ENCODE measurements at regions not wholly inside any gene's neighbourhood (a gene's known extent, or its start where the extent isn't known, plus 50 kb on each side); places are given as distances from the start of the nearest gene placed in this dataset.
"Not testable (repeated sequence)": the region's sequence is repeated elsewhere in the genome, so short reads cannot be mapped to it uniquely, and the experiment has no call there.

- ATAC-seq, result no peak
- Mint-ChIP-seq H3K27ac (no peak overlapping the region), H3K27me3 (no peaks in the 10 kb centered on the region), H3K36me3 (ENCODE audit: low read depth) (no peaks in the 10 kb centered on the region), H3K4me1 (peaks cover 2% of the 10 kb centered on the region), H3K4me3 (no peak overlapping the region)
- DNase-seq, result no peak
- H3K9me3 ChIP-seq (ENCODE audit: control insufficient read depth, low read length, poor library complexity, severe bottlenecking), result no peaks in the 10 kb centered on the region
Measured at GRCh38 chr19:14328406-14328805, 52.8 kb upstream of the ADGRE5 start.

GRCh38 chr19:14327061-14327460 lies 54.2 kb upstream of the ADGRE5 start:
- not testable (repeated sequence) for ATAC-seq; H3K36me3 Mint-ChIP-seq (ENCODE audit: low read depth)

DNA sequence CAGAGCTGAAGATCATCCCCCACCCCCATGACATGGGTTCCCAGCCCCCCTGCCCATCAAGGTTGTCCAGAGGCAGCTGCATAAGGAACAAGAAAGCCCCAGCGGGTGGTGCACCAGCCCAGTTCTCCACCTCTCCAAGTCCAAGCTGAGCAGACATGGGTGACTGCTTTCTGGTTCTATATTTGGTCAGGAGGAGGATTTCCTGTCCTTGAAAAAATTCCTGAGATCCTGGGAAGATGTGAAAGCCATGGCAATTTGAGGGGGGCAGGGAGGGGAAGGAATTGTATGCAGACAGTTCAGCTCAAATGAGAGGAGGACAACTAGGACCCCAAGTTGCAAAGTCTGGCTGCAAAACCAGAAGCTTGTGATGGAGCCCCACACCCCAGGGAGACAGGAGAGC lies 55.4 kb upstream of the ADGRE5 start:
- H3K36me3 Mint-ChIP-seq (ENCODE audit: low read depth), result no peaks in the 10 kb centered on the region
- H3K4me3 Mint-ChIP-seq, result no peak overlapping the region
- no peak for DNase-seq
- no peak overlapping the region for H3K27ac Mint-ChIP-seq
- no peak for ATAC-seq
- no peaks in the 10 kb centered on the region for H3K27me3 Mint-ChIP-seq
- H3K9me3 ChIP-seq (ENCODE audit: control insufficient read depth, low read length, poor library complexity, severe bottlenecking), result no peaks in the 10 kb centered on the region
- H3K4me1 Mint-ChIP-seq, result no peaks in the 10 kb centered on the region

More at GRCh38 chr19:14327061-14327460, 54.2 kb upstream of the ADGRE5 start:
- not testable (repeated sequence) for H3K9me3 ChIP-seq (ENCODE audit: control insufficient read depth, low read length, poor library complexity, severe bottlenecking); H3K4me1 Mint-ChIP-seq; H3K4me3 Mint-ChIP-seq; DNase-seq; H3K27me3 Mint-ChIP-seq; H3K27ac Mint-ChIP-seq

DNA sequence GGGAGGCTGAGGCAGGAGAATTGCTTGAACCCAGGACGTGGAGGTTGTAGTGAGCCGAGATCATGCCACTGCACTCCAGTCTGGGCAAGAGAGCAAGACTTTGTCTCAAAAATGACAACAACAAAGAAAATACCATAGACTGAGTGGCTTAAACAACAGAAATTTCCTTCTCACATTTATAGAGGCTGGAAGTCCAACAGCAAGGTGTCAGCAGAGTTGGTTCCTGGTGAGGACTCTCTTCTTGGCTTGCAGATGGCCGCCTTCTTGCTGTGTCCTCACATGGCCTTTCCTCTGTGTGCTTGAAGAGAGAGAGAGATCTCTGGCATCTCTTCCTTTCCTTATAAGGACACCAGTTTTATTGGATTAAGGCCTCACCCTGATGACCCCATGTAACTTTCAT lies 56.1 kb upstream of the ADGRE5 start:
- Mint-ChIP-seq H3K4me3 (no peak overlapping the region), H3K27ac (no peak overlapping the region), H3K36me3 (ENCODE audit: low read depth) (no peaks in the 10 kb centered on the region), H3K4me1 (peaks cover 1% of the 10 kb centered on the region), H3K27me3 (no peaks in the 10 kb centered on the region)
- ATAC-seq, result no peak
- H3K9me3 ChIP-seq (ENCODE audit: control insufficient read depth, low read length, poor library complexity, severe bottlenecking), result no peaks in the 10 kb centered on the region
- DNase-seq, result no peak

DNA sequence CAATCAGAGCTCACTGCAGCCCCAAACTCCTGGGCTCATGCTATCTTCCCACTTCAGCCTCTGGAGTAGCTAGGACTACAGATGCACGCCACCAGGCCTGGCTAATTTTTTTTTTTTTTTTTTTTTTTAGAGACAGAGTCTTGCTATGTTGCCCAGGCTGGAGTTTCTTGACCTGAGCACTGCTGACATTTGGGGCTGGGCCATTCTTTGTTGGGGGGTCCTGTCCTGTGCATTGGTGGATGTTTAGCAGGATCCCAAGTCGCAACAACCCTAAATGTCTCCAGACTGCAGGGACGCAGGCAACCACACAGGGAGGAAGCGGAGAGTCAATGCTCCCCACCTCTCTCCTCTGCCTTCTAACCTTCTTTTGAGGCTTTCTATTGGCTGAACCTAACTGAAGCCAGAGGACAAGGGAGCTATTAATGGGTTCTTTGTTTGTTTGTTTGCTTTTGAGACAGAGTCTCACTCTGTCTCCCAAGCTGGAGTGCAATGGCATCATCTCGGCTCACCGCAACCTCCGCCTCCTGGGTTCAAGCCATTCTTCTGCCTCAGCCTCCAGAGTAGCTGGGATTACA lies 58.3 kb upstream of the ADGRE5 start:
- no peak overlapping the region for H3K27ac Mint-ChIP-seq
- ATAC-seq (no peak), DNase-seq (no peak)
- no peaks in the 10 kb centered on the region for H3K27me3 Mint-ChIP-seq
- H3K4me3 Mint-ChIP-seq, result no peak overlapping the region
- no peaks in the 10 kb centered on the region for H3K36me3 Mint-ChIP-seq (ENCODE audit: low read depth)
- H3K9me3 ChIP-seq (ENCODE audit: control insufficient read depth, low read length, poor library complexity, severe bottlenecking), result no peaks in the 10 kb centered on the region
- H3K4me1 Mint-ChIP-seq, result peaks cover 3% of the 10 kb centered on the region

- H3K4me1 Mint-ChIP-seq, result peaks cover 3% of the 10 kb centered on the region
- no peak overlapping the region for H3K4me3 Mint-ChIP-seq
- no peak overlapping the region for H3K27ac Mint-ChIP-seq
- no peaks in the 10 kb centered on the region for H3K36me3 Mint-ChIP-seq (ENCODE audit: low read depth)
- DNase-seq (no peak), ATAC-seq (no peak)
- no peaks in the 10 kb centered on the region for H3K27me3 Mint-ChIP-seq
- no peaks in the 10 kb centered on the region for H3K9me3 ChIP-seq (ENCODE audit: control insufficient read depth, low read length, poor library complexity, severe bottlenecking)
Measured at GRCh38 chr19:14320253-14320652, 61.0 kb upstream of the ADGRE5 start.

DNA sequence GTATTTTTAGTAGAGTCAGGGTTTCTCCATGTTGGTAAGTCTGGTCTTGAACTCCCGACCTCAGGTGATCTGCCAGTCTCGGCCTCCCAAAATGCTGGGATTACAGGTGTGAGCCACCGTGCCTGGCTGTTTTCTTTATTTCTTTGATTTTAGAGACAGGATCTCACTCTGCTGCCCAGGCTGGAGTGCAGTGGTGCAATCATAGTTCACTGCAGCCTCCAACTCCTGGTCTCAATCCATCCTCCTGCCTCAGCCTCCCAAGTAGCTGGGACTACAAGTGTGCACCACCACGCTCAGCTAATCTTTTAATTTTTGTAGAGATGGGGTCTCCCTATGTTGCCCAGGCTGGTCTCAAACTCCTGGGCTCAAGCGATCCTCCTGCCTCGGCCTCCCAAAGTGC lies 61.5 kb upstream of the ADGRE5 start:
- H3K27me3 Mint-ChIP-seq; H3K4me1 Mint-ChIP-seq; DNase-seq; H3K4me3 Mint-ChIP-seq; ATAC-seq; H3K36me3 Mint-ChIP-seq (ENCODE audit: low read depth); H3K27ac Mint-ChIP-seq; H3K9me3 ChIP-seq (ENCODE audit: control insufficient read depth, low read length, poor library complexity, severe bottlenecking): not testable (repeated sequence)

- no peaks in the 10 kb centered on the region for H3K27me3 Mint-ChIP-seq
- no peak for ATAC-seq
- no peaks in the 10 kb centered on the region for H3K9me3 ChIP-seq (ENCODE audit: control insufficient read depth, low read length, poor library complexity, severe bottlenecking)
- H3K4me3 Mint-ChIP-seq, result no peak overlapping the region
- DNase-seq, result no peak
- H3K27ac Mint-ChIP-seq, result no peak overlapping the region
- H3K36me3 Mint-ChIP-seq (ENCODE audit: low read depth), result peaks cover 2% of the 10 kb centered on the region
- peaks cover 3% of the 10 kb centered on the region for H3K4me1 Mint-ChIP-seq
Measured at GRCh38 chr19:14318873-14319272, 62.4 kb upstream of the ADGRE5 start.

DNA sequence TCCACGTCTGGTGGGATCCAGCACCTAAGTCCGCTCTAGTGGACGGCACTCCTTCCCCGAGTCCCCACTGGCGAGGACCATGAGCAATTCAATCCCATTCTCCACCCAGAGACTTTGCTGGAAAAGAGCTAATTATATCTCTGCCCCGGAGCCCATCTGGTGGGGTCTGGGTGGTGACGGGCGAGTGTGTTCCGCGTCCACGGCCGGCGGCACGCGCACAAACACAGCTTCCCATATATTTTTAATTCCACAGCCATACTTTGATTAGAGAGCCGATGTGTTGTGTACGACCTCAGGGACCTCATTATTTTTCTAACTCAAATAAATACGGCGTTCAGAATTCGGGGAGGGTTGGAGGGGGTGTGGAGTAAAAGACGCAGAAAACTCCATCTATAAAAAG lies 64.1 kb upstream of the ADGRE5 start:
- H3K27ac Mint-ChIP-seq, result no peak overlapping the region
- no peaks in the 10 kb centered on the region for H3K9me3 ChIP-seq (ENCODE audit: control insufficient read depth, low read length, poor library complexity, severe bottlenecking)
- ATAC-seq (no peak), DNase-seq (no peak)
- H3K4me1 Mint-ChIP-seq, result peaks cover 3% of the 10 kb centered on the region
- H3K27me3 Mint-ChIP-seq, result no peaks in the 10 kb centered on the region
- peaks cover 2% of the 10 kb centered on the region for H3K36me3 Mint-ChIP-seq (ENCODE audit: low read depth)
- no peak overlapping the region for H3K4me3 Mint-ChIP-seq

DNA sequence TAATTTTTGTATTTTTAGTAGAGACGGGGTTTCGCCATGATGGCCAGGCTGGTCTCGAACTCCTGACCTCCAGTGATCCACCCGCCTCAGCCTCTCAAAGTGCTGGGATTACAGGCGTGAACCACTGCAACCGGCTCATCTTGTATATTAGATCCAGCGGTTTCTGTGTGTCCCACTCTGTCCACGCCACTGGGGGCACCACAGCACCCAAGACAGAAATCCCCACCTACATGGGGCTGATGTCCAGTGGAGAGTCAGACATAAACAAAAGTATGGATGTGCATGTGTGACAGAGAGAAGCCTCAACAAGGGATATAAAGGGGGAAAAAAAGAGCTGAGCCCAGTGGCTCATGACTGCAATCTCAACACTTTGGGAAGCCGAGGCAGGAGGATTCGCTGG lies 65.8 kb upstream of the ADGRE5 start:
- Mint-ChIP-seq H3K4me3 (no peak overlapping the region), H3K27ac (no peak overlapping the region), H3K36me3 (ENCODE audit: low read depth) (peaks cover 2% of the 10 kb centered on the region), H3K27me3 (no peaks in the 10 kb centered on the region), H3K4me1 (peaks cover 3% of the 10 kb centered on the region)
- DNase-seq, result no peak
- ATAC-seq, result no peak
- H3K9me3 ChIP-seq (ENCODE audit: control insufficient read depth, low read length, poor library complexity, severe bottlenecking), result no peaks in the 10 kb centered on the region

DNA sequence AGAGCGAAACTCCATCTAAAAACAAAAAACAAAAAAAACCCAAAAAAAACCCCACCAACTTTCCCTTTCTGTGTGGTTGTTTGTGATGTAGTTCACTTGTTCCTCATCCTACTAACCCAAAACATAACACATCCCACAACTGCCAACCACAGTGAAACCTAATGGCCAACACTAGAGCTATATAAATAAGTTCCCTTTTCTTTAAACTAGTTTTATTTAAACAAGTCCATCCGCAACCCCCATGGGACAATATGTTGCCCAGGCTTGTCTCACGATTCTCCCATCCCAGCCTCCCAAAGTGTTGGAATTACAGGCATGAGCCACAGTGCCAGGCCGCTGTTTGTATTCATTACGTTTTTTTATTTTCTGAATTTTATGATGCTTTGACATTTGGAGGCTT lies 71.2 kb upstream of the ADGRE5 start:
- DNase-seq (no peak), ATAC-seq (no peak)
- no peaks in the 10 kb centered on the region for H3K9me3 ChIP-seq (ENCODE audit: control insufficient read depth, low read length, poor library complexity, severe bottlenecking)
- peaks cover 5% of the 10 kb centered on the region for H3K4me1 Mint-ChIP-seq
- H3K4me3 Mint-ChIP-seq, result no peak overlapping the region
- H3K27me3 Mint-ChIP-seq, result no peaks in the 10 kb centered on the region
- no peak overlapping the region for H3K27ac Mint-ChIP-seq
- H3K36me3 Mint-ChIP-seq (ENCODE audit: low read depth), result peaks cover 2% of the 10 kb centered on the region

- Mint-ChIP-seq H3K27me3 (no peaks in the 10 kb centered on the region), H3K4me3 (no peak overlapping the region), H3K36me3 (ENCODE audit: low read depth) (no peaks in the 10 kb centered on the region), H3K27ac (no peak overlapping the region), H3K4me1 (peaks cover 5% of the 10 kb centered on the region)
- ATAC-seq (no peak), DNase-seq (no peak)
- H3K9me3 ChIP-seq (ENCODE audit: control insufficient read depth, low read length, poor library complexity, severe bottlenecking), result no peaks in the 10 kb centered on the region
Measured at GRCh38 chr19:14305706-14306105, 75.5 kb upstream of the ADGRE5 start.

GRCh38 chr19:14301150-14301549 lies 80.1 kb upstream of the ADGRE5 start:
- no peak for ATAC-seq
- H3K27ac Mint-ChIP-seq, result no peak overlapping the region
- peaks cover 2% of the 10 kb centered on the region for H3K4me1 Mint-ChIP-seq
- H3K4me3 Mint-ChIP-seq, result no peak overlapping the region
- no peaks in the 10 kb centered on the region for H3K36me3 Mint-ChIP-seq (ENCODE audit: low read depth)
- no peaks in the 10 kb centered on the region for H3K27me3 Mint-ChIP-seq
- DNase-seq, result no peak
- no peaks in the 10 kb centered on the region for H3K9me3 ChIP-seq (ENCODE audit: control insufficient read depth, low read length, poor library complexity, severe bottlenecking)

GRCh38 chr19:14300303-14300702 lies 80.9 kb upstream of the ADGRE5 start:
- Mint-ChIP-seq H3K36me3 (ENCODE audit: low read depth) (no peaks in the 10 kb centered on the region), H3K4me3 (no peak overlapping the region), H3K27ac (no peak overlapping the region), H3K27me3 (no peaks in the 10 kb centered on the region), H3K4me1 (peaks cover 4% of the 10 kb centered on the region)
- ATAC-seq, result no peak
- no peak for DNase-seq
- no peaks in the 10 kb centered on the region for H3K9me3 ChIP-seq (ENCODE audit: control insufficient read depth, low read length, poor library complexity, severe bottlenecking)

All from T-helper 17 cell (primary cell).